T1000 (cell line): ENCODE measurements at regions not wholly inside any gene's neighbourhood (a gene's known extent, or its start where the extent isn't known, plus 50 kb on each side); places are given as distances from the start of the nearest gene placed in this dataset.

Experiments
- DNase-seq: peaks from one replicate; lab custom pipeline; 2025; ENCODE audit warnings: mixed read lengths; lab: John Stamatoyannopoulos, UW

- DNase-seq, result no peak
Measured at GRCh38 chr2:63780518-63781155, 61.1 kb upstream of the UGP2 start.

- DNase-seq, result no peak
Measured at GRCh38 chr2:63784461-63784860, 57.2 kb upstream of the UGP2 start.

- no peak for DNase-seq
Measured at GRCh38 chr2:63785096-63785495, 56.6 kb upstream of the UGP2 start.

- DNase-seq, result no peak
Measured at GRCh38 chr2:63786471-63786870, 55.2 kb upstream of the UGP2 start.

GRCh38 chr2:63788071-63788470 is 53.6 kb upstream of the UGP2 start:
- DNase-seq, result no peak

- no peak for DNase-seq
Measured at GRCh38 chr2:63789338-63790020, 52.2 kb upstream of the UGP2 start.

GRCh38 chr2:63790491-63790890 is 51.2 kb upstream of the UGP2 start:
- DNase-seq, result no peak

- DNase-seq, result peak; percentile 21
Measured at GRCh38 chr2:63790906-63791305, 50.8 kb upstream of the UGP2 start.

- no peak for DNase-seq
Measured at GRCh38 chr2:63791387-63791786, 50.3 kb upstream of the UGP2 start.
